Kidney epithelial cell (primary cell): ENCODE measurements at regions not wholly inside any gene's neighbourhood (a gene's known extent, or its start where the extent isn't known, plus 50 kb on each side); places are given as distances from the start of the nearest gene placed in this dataset.

ENCODE experiments used
- DNase-seq: peaks from one replicate; pipeline ENCODE4 v3.0.0-alpha.2; 2010; ENCODE audit warnings: low read depth
- H3K27me3 ChIP-seq: 2 replicates; pipeline ENCODE4 v1.6.0; 2011; ENCODE audit warnings: low read length; ENCODE audit not compliant: control insufficient read depth, insufficient read depth
- H3K36me3 ChIP-seq: 2 replicates; pipeline ENCODE4 v1.5.1; 2011; ENCODE audit warnings: low read length; ENCODE audit not compliant: control insufficient read depth, insufficient read depth
- H3K4me3 ChIP-seq: 2 replicates; pipeline ENCODE4 v1.5.1; 2011; ENCODE audit warnings: low read depth, mild to moderate bottlenecking, control low read depth, low read length
- CTCF ChIP-seq: IDR thresholded peaks from 2 replicates; pipeline ENCODE4 v1.5.1; 2011; ENCODE audit warnings: mild to moderate bottlenecking, moderate library complexity, low read length, control low read depth, inconsistent platforms; ENCODE audit not compliant: insufficient read depth, poor library complexity, severe bottlenecking

DNA sequence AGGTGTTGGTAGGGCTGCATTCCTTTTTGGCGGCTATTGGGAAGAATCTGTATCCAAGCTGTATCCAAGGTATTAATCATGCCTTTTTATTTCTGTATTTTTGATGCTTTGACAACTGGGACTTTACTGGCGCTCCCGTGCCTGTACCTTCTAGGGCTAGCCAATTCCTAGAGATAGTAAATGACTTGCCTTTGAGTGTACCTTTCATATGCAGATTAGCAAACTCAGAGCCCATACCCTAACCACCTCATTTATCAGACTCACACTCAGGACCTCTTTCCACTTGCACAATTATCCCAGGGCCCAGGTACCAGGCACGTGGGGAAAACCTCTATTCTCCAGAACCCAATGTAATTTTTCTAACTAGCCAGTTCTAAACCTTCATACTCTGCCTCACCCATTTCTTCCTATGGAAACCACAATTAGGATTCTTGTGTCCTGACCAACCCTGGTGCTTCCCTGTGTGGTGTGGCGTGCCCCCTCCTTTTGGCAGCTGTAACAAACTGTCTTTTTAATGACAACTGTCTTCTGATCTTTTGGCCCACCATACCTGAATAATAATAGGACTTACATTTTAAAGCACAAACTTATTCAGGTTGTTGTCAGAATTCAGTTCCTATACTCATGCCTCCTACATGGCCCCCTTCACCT lies 65.8 kb upstream of the PNPT1 start:
- no peak for DNase-seq
- no peak for TF ChIP-seq CTCF
- no peaks in the 10 kb centered on the region for H3K36me3 ChIP-seq
- H3K27me3 ChIP-seq = no peaks in the 10 kb centered on the region
- H3K4me3 ChIP-seq = no peak overlapping the region

GRCh38 chr2:55751966-55752365 lies 58.3 kb upstream of the PNPT1 start:
- no peaks in the 10 kb centered on the region for H3K36me3 ChIP-seq

GRCh38 chr2:55743583-55743982 lies 49.9 kb upstream of the PNPT1 start:
- no peak overlapping the region for H3K4me3 ChIP-seq
- no peaks in the 10 kb centered on the region for H3K36me3 ChIP-seq
- no peak for DNase-seq
- H3K27me3 ChIP-seq = no peaks in the 10 kb centered on the region
- TF ChIP-seq CTCF = no peak

More at GRCh38 chr2:55751966-55752365, 58.3 kb upstream of the PNPT1 start:
- no peak for DNase-seq
- H3K27me3 ChIP-seq = no peaks in the 10 kb centered on the region
- H3K4me3 ChIP-seq = no peak overlapping the region
- TF ChIP-seq CTCF = no peak
